ENCODE measurements at regions not wholly inside any gene's neighbourhood (a gene's known extent, or its start where the extent isn't known, plus 50 kb on each side); places are given as distances from the start of the nearest gene placed in this dataset.

GRCh38 chr5:53826504-53826903, 266.1 kb downstream of the NDUFS4 start:
- no peak for DNase-seq

GRCh38 chr5:53827211-53827651, 266.8 kb downstream of the NDUFS4 start:
- no peak for DNase-seq

GRCh38 chr5:53831496-53831895, 271.1 kb downstream of the NDUFS4 start:
- DNase-seq, result no peak

Measured in EL (cell line).